Choroid plexus epithelial cell (primary cell): ENCODE measurements at regions not wholly inside any gene's neighbourhood (a gene's known extent, or its start where the extent isn't known, plus 50 kb on each side); places are given as distances from the start of the nearest gene placed in this dataset.
A peak's percentile ranks its signal among the peaks of the same experiment; 100 is the strongest.

Experiments used
- DNase-seq: peaks from one replicate; pipeline ENCODE4 v3.0.0-alpha.2; 2010; ENCODE audit warnings: low read depth
- H3K4me3 ChIP-seq: 2 replicates; pipeline ENCODE4 v1.5.1; 2011; ENCODE audit warnings: low read depth, mild to moderate bottlenecking, control low read depth, low read length, moderate library complexity
- CTCF ChIP-seq: conservative IDR thresholded peaks from 2 replicates; pipeline ENCODE4 v1.5.1; 2011; ENCODE audit warnings: low read depth, mild to moderate bottlenecking, control low read depth, inconsistent platforms, low read length, moderate library complexity

- no peak for DNase-seq
- H3K4me3 ChIP-seq, result no peak overlapping the region
- TF ChIP-seq CTCF, result no peak
Measured at GRCh38 chr1:185627761-185628501, 106.3 kb upstream of the HMCN1 start.

GRCh38 chr1:185627171-185627570 is 107.0 kb upstream of the HMCN1 start:
- no peak for TF ChIP-seq CTCF
- no peak for DNase-seq
- H3K4me3 ChIP-seq, result no peak overlapping the region

- DNase-seq, result no peak
- no peak overlapping the region for H3K4me3 ChIP-seq
- TF ChIP-seq CTCF, result no peak
Measured at GRCh38 chr1:185626344-185626743, 107.8 kb upstream of the HMCN1 start.

- peak; percentile 5 for DNase-seq
- no peak overlapping the region for H3K4me3 ChIP-seq
- TF ChIP-seq CTCF, result no peak
Measured at GRCh38 chr1:185610954-185611353, 123.2 kb upstream of the HMCN1 start.

- H3K4me3 ChIP-seq, result no peak overlapping the region
- no peak for DNase-seq
- TF ChIP-seq CTCF, result no peak
Measured at GRCh38 chr1:185608177-185608576, 126.0 kb upstream of the HMCN1 start.

GRCh38 chr1:185603158-185603557 is 131.0 kb upstream of the HMCN1 start:
- DNase-seq, result no peak
- no peak overlapping the region for H3K4me3 ChIP-seq
- TF ChIP-seq CTCF, result no peak

- no peak for TF ChIP-seq CTCF
- DNase-seq, result no peak
- H3K4me3 ChIP-seq, result no peak overlapping the region
Measured at GRCh38 chr1:185601189-185601588, 133.0 kb upstream of the HMCN1 start.
